Renal cortex interstitium (tissue), 11 donors: ENCODE measurements at regions not wholly inside any gene's neighbourhood (a gene's known extent, or its start where the extent isn't known, plus 50 kb on each side); places are given as distances from the start of the nearest gene placed in this dataset.

Source experiments
- DNase-seq, 11 donors: peaks; one replicate each; pipeline ENCODE4 v3.0.0-alpha.2; 2013; ENCODE audit warnings: low read depth in 9 of 11, low spot score in 4 of 11; ENCODE audit errors: extremely low read depth in 1 of 11

DNA sequence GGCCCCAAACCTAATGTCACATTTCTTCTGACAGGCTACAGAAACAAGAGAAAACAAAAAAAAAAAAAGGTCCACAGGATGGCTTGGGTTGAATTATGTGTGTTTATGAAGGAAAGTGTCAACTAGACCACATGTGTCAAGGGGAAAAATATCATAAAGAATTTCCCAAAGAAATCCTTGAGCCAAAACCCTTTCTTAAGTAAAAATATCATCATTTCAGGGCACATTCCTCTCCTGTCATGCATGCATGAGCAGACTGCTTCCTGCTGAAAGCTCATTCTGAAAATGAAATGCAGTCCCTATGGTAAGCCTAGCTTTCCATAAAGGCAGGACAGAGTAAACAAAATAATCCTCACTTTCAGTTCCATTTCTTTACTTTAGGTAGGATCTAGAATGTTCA, 85.7 kb upstream of the RBBP8 start:
- DNase-seq = peak in 6 of 11 donors; percentile 10 to 35 (median 25)

DNA sequence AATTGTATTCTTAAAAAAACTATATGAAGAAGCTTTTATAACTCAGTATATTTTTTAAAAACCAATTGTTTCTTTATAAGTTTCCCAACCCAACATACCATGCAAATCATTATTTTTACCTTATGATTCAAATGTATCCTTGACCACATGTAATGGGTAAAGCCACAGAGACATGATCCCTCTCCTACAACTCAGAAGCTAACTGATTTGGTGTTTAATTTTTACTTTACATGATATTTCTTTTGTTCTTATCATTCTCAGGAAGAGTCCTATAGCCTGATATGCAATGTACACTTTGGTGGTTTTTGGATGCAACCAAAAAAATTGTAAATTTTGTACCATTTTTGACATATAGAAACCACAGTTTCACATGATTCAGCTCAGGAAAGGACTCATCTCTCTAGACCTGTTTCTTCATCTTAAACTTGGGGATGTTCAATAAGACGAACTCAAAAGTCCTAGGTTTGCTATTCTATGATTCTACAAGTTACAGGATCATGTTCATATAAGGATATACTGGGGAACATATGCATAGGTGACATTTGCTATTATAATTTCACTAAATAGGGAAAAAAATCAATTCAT, 85.2 kb upstream of the RBBP8 start:
- DNase-seq = no peak

DNA sequence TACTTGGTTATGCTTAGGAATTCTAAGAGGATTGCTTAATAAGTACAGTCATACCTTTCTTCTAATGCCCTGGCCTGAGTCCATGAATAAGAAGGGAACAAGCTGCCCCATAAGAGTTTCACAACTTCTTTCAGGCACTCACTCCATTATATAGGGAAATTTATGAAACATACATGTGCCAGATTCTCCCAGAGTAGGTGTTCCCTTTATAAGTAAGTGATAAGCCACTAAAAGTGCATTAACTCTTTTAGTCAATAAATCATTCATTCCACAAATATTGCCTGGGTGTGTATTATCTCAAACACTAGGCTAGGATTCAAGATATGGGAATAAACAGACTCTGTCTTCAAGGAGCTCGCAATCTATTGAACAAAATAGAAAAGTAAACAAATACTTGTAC, 84.5 kb upstream of the RBBP8 start:
- no peak for DNase-seq

- no peak for DNase-seq
Observed at GRCh38 chr18:22856870-22857269, 76.3 kb upstream of the RBBP8 start.

GRCh38 chr18:22858121-22858520, 75.0 kb upstream of the RBBP8 start:
- DNase-seq = no peak

DNA sequence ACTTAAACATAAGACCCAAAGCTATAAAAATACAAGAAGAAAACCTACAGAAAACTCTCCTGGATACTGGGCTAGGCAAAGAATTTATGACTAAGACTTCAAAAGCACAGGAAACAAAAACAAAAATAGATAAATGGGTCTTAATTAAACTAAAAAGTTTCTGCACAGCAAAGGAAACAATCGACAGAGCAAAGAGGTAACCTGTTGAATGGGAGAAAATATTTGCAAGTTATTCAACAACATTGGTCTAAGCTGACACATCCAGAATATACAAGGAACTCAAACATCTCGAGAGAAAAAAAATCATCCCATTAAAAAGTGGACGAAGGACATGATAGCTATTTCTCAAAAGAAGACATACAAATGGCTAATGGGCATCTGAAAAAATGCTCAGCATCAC, 72.3 kb upstream of the RBBP8 start:
- no peak for DNase-seq

- no peak for DNase-seq
Observed at GRCh38 chr18:22865354-22866116, 67.6 kb upstream of the RBBP8 start.

- DNase-seq = no peak
Observed at GRCh38 chr18:22868831-22869230, 64.3 kb upstream of the RBBP8 start.

DNA sequence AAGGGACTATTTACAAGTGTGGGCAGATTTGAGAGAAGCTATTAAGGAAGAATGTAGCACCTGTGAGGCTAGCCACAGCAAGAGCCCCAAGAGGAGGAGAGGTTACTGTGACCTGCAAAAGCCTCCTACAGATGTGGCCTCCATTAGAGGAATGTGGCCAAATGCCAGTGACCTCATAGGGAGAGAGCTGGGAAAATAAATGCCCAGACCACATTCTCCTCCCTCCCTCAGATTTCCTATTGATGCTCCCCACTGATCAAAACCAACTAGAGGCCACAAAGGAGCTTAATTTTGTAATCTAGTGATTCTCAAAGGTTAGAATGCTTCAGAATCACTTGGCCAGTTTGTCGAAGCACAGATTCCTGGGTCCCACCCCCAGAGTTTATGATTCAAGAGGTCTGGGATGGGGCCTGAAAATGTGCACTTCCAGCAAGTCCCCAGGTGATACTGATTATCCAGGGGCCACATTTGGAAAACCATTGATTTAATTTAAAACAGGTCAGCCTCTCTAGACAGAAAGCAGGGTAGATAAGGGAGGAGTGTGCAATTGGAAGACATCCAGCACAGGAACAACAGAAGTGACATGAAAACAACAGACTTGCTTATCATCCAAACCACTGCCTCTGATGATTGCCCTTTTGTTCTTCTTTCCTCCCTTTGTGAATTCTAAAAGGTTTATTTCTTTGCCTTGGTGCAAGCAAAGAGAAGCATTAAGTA, 61.2 kb upstream of the RBBP8 start:
- no peak for DNase-seq

DNA sequence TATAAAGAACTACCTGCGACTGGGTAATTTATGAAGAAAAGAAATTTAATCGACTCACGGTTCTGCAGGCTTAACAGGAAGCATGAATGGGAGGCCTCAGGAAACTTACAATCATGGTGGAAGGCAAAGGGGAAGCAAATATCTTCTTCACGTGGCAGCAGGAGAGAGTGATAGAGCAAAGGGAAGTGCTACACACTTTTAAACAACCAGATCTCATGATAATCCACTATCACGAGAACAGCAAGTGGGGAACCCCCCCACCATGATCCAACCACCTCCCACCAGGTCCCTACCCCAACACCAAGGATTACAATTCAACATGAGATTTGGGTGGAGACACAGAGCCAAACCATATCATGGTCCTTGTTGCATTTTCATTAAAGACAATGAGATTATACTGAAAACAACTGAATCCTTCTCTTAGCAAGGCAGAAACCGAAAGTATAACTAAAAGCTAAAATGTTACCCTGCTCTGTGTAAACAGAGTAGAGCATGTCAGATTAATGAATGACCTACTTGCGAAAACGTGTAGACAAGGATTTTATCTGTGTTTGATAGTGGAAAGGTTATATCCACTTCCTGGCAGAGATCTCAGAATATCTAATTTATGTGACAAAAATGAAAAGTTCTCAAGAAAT, 60.1 kb upstream of the RBBP8 start:
- DNase-seq = no peak

GRCh38 chr18:22879293-22879692, 53.8 kb upstream of the RBBP8 start:
- DNase-seq = no peak

- no peak for DNase-seq
Observed at GRCh38 chr18:22882084-22882483, 51.0 kb upstream of the RBBP8 start.

DNA sequence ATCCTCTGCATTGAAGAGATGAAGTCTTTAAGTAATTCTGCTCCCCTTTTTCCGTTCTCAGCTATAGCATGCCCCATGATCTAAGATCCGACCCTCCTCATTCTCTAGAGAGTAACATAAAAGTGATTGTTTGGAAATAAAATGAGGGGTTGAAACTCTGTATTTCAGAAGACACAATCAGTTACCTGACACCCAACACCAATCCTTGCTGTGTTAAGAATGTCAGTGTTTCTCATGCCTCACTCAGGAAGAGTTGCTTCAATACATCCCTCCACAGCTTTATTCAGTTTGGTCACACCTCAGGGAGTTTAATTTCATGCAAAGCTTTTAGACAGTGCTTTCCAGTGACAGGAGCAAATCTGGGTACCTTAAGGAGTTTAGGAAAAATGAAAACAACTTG, 49.9 kb upstream of the RBBP8 start:
- DNase-seq = peak in 5 of 11 donors; percentile 3 to 25 (median 6)
